ENCODE measurements at regions not wholly inside any gene's neighbourhood (a gene's known extent, or its start where the extent isn't known, plus 50 kb on each side); places are given as distances from the start of the nearest gene placed in this dataset.

GRCh38 chr3:193890016-193890897 is 245.7 kb upstream of the HES1 start:
- no peak overlapping the region for H3K4me3 ChIP-seq (ENCODE audit: low read depth, low read length)
- TF ChIP-seq CTCF (IDR thresholded peaks at IDR 0.05; ENCODE audit: borderline replicate concordance, insufficient read depth, low read depth, low read length): no peak

GRCh38 chr3:193894121-193894863 is 241.7 kb upstream of the HES1 start:
- no peak overlapping the region for H3K4me3 ChIP-seq (ENCODE audit: low read depth, low read length)
- no peak for TF ChIP-seq CTCF (IDR thresholded peaks at IDR 0.05; ENCODE audit: borderline replicate concordance, insufficient read depth, low read depth, low read length)

GRCh38 chr3:193895409-193895808 is 240.5 kb upstream of the HES1 start:
- no peak for TF ChIP-seq CTCF (IDR thresholded peaks at IDR 0.05; ENCODE audit: borderline replicate concordance, insufficient read depth, low read depth, low read length)
- H3K4me3 ChIP-seq (ENCODE audit: low read depth, low read length): no peak overlapping the region

DNA sequence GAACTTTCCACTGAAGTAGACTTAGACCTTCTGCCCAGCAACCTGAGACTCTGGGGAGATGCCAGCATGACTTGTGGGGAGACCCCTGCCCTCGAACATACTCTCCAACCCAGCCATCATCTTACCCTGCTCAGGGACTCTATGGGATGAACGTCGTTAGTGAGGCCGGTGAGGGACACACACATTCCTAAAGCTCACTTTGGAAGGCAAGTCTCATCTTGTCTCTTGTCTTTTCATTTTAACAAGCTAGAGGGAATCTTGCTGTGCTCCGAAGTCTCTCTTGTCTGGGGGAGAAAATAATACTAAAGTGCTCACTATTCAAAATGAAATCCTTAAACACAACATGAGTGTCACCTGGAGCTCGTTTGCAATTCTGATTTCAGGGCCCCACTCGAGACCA is 239.5 kb upstream of the HES1 start:
- H3K4me3 ChIP-seq (ENCODE audit: low read depth, low read length): no peak overlapping the region
- TF ChIP-seq CTCF (IDR thresholded peaks at IDR 0.05; ENCODE audit: borderline replicate concordance, insufficient read depth, low read depth, low read length): no peak

DNA sequence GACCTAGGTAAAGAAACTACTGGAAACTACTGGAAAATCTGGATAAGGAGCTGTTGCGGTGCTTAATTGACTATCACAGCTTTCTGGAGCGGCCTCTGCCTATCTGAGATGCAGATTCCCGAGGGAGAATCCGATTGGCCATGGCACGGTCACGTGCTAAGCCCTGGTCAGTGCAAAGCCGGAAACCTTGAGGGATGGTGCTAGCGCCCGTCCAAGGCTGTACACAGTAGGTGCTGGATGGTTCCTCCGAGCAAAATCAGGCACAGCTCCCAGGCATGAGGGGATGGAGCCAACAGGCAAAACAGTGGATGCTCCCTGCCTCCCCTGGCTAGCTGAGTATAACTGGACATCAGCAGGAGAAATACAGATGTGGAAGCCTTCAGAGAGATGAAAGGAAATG is 238.7 kb upstream of the HES1 start:
- H3K4me3 ChIP-seq (ENCODE audit: low read depth, low read length): no peak overlapping the region
- TF ChIP-seq CTCF (IDR thresholded peaks at IDR 0.05; ENCODE audit: borderline replicate concordance, insufficient read depth, low read depth, low read length): no peak

DNA sequence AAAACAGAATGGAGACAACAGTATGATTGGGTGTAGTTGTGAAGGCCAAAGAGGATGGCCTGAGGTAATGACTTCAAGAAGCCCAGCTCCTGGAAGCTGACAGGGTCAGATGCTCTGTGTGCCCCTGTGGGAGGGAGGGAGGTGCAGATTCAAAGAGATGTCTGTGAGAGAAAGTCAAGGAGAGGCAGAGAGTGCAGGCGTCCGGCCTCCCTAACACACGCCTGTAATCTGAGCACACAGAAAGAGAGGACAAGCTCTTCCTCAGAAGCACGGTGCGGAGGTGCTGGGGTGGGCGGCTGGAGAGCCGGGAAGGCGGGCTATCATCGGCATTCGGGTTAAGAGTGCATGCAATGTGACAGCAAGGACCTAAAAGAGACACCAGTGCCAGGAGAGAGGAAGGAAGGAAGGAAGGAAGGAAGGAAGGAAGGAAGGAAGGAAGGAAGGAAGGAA is 238.2 kb upstream of the HES1 start:
- no peak for TF ChIP-seq CTCF (IDR thresholded peaks at IDR 0.05; ENCODE audit: borderline replicate concordance, insufficient read depth, low read depth, low read length)
- H3K4me3 ChIP-seq (ENCODE audit: low read depth, low read length): no peak overlapping the region
